Endothelial cell (in vitro differentiated cells): ENCODE measurements at regions not wholly inside any gene's neighbourhood (a gene's known extent, or its start where the extent isn't known, plus 50 kb on each side); places are given as distances from the start of the nearest gene placed in this dataset.

ENCODE experiments used
- DNase-seq: peaks from one replicate; pipeline ENCODE4 v3.0.0; 2021; ENCODE audit warnings: low spot score
- H3K27ac Mint-ChIP-seq: one replicate; pipeline ENCODE4 v1.8.0; 2021; ENCODE audit warnings: mixed read lengths, inconsistent platforms; ENCODE audit not compliant: unreplicated experiment
- H3K27me3 Mint-ChIP-seq: one replicate; pipeline ENCODE4 v1.8.0; 2021; ENCODE audit warnings: mild to moderate bottlenecking, moderate library complexity, mixed read lengths, inconsistent platforms; ENCODE audit not compliant: unreplicated experiment
- H3K36me3 Mint-ChIP-seq: one replicate; pipeline ENCODE4 v1.8.0; 2021; ENCODE audit warnings: mild to moderate bottlenecking, low read depth, mixed read lengths, inconsistent platforms; ENCODE audit not compliant: unreplicated experiment
- H3K4me1 Mint-ChIP-seq: one replicate; pipeline ENCODE4 v1.8.0; 2021; ENCODE audit warnings: mild to moderate bottlenecking, mixed read lengths, inconsistent platforms; ENCODE audit not compliant: unreplicated experiment
- H3K4me3 Mint-ChIP-seq: one replicate; pipeline ENCODE4 v1.8.0; 2021; ENCODE audit warnings: mild to moderate bottlenecking, mixed read lengths, inconsistent platforms; ENCODE audit not compliant: unreplicated experiment
- H3K9me3 Mint-ChIP-seq: one replicate; pipeline ENCODE4 v1.8.0; 2021; ENCODE audit warnings: mixed read lengths, inconsistent platforms; ENCODE audit not compliant: unreplicated experiment
- CTCF ChIP-seq: fragments of 200-600 bp; sonication (generic); IDR thresholded peaks from one replicate; pipeline ENCODE4 v1.5.0; 2021; ENCODE audit warnings: antibody characterized with exemption; ENCODE audit not compliant: unreplicated experiment

- Mint-ChIP-seq H3K4me1 (peaks cover 28% of the 10 kb centered on the region), H3K9me3 (no peaks in the 10 kb centered on the region), H3K27me3 (no peaks in the 10 kb centered on the region), H3K4me3 (no peak overlapping the region), H3K36me3 (no peaks in the 10 kb centered on the region), H3K27ac (no peak overlapping the region)
- TF ChIP-seq CTCF, result no peak
- DNase-seq, result no peak
These were observed 370.2 kb upstream of the SLC14A2 start for GRCh38 chr18:45245091-45245511.

GRCh38 chr18:45248240-45248903 is 366.9 kb upstream of the SLC14A2 start:
- Mint-ChIP-seq H3K4me3 (no peak overlapping the region), H3K36me3 (no peaks in the 10 kb centered on the region), H3K9me3 (no peaks in the 10 kb centered on the region), H3K27me3 (no peaks in the 10 kb centered on the region), H3K4me1 (peaks cover 37% of the 10 kb centered on the region), H3K27ac (no peak overlapping the region)
- no peak for TF ChIP-seq CTCF
- no peak for DNase-seq

- Mint-ChIP-seq H3K27ac (no peak overlapping the region), H3K36me3 (no peaks in the 10 kb centered on the region)
These were observed 366.0 kb upstream of the SLC14A2 start for GRCh38 chr18:45249246-45249661.

GRCh38 chr18:45250479-45250878 is 364.8 kb upstream of the SLC14A2 start:
- H3K36me3 Mint-ChIP-seq, result no peaks in the 10 kb centered on the region
- no peak for DNase-seq
- H3K27ac Mint-ChIP-seq, result no peak overlapping the region
- no peak overlapping the region for H3K4me3 Mint-ChIP-seq
- no peaks in the 10 kb centered on the region for H3K27me3 Mint-ChIP-seq
- peaks cover 37% of the 10 kb centered on the region for H3K4me1 Mint-ChIP-seq
- H3K9me3 Mint-ChIP-seq, result no peaks in the 10 kb centered on the region
- no peak for TF ChIP-seq CTCF

More at GRCh38 chr18:45249246-45249661, 366.0 kb upstream of the SLC14A2 start:
- peaks cover 37% of the 10 kb centered on the region for H3K4me1 Mint-ChIP-seq
- DNase-seq, result no peak
- H3K4me3 Mint-ChIP-seq, result no peak overlapping the region
- no peaks in the 10 kb centered on the region for H3K27me3 Mint-ChIP-seq
- H3K9me3 Mint-ChIP-seq, result no peaks in the 10 kb centered on the region
- TF ChIP-seq CTCF, result no peak

- no peak overlapping the region for H3K4me3 Mint-ChIP-seq
- no peak for TF ChIP-seq CTCF
- H3K36me3 Mint-ChIP-seq, result no peaks in the 10 kb centered on the region
- no peaks in the 10 kb centered on the region for H3K27me3 Mint-ChIP-seq
- H3K4me1 Mint-ChIP-seq, result peaks cover 34% of the 10 kb centered on the region
- DNase-seq, result no peak
- H3K27ac Mint-ChIP-seq, result no peak overlapping the region
- H3K9me3 Mint-ChIP-seq, result no peaks in the 10 kb centered on the region
These were observed 364.0 kb upstream of the SLC14A2 start for GRCh38 chr18:45251236-45251635.
